H9 (cell line): ENCODE measurements at regions not wholly inside any gene's neighbourhood (a gene's known extent, or its start where the extent isn't known, plus 50 kb on each side); places are given as distances from the start of the nearest gene placed in this dataset.

Experiments used
- DNase-seq: peaks from one replicate; pipeline ENCODE4 v3.0.0-alpha.2; 2017
- H2AFZ ChIP-seq: one replicate; pipeline ENCODE4 v1.6.1; 2013; ENCODE audit warnings: mild to moderate bottlenecking, low read length, control low read depth, moderate library complexity
- H2AK5ac ChIP-seq: 2 replicates; pipeline ENCODE4 v1.6.1; 2013; ENCODE audit warnings: low read length, control low read depth, mixed read lengths; ENCODE audit not compliant: insufficient read length
- H2BK120ac ChIP-seq: one replicate; pipeline ENCODE4 v1.6.1; 2013; ENCODE audit warnings: low read depth, mild to moderate bottlenecking, low read length, control low read depth, inconsistent platforms; ENCODE audit not compliant: poor library complexity, severe bottlenecking
- H2BK12ac ChIP-seq: 2 replicates; pipeline ENCODE4 v1.6.1; 2013; ENCODE audit warnings: low read length, control low read depth, mixed read lengths, low read depth; ENCODE audit not compliant: insufficient read length
- H2BK15ac ChIP-seq: 2 replicates; pipeline ENCODE4 v1.6.1; 2013; ENCODE audit warnings: low read depth, low read length, control low read depth
- H2BK20ac ChIP-seq: one replicate; pipeline ENCODE4 v1.6.1; 2013; ENCODE audit warnings: low read depth, mild to moderate bottlenecking, low read length, control low read depth, inconsistent platforms; ENCODE audit not compliant: poor library complexity, severe bottlenecking
- H2BK5ac ChIP-seq: 2 replicates; pipeline ENCODE4 v1.6.1; 2013; ENCODE audit warnings: low read length, control low read depth, mixed read lengths; ENCODE audit not compliant: insufficient read length
- H3K14ac ChIP-seq: 2 replicates; pipeline ENCODE4 v1.6.1; 2013; ENCODE audit warnings: low read length, control low read depth; ENCODE audit not compliant: insufficient read depth
- H3K18ac ChIP-seq: 2 replicates; pipeline ENCODE4 v1.6.1; 2013; ENCODE audit warnings: low read depth, mild to moderate bottlenecking, mixed read lengths, low read length, control low read depth; ENCODE audit not compliant: insufficient read length
- H3K23ac ChIP-seq: 2 replicates; pipeline ENCODE4 v1.6.1; 2013; ENCODE audit warnings: low read length, control low read depth, mixed read lengths, low read depth; ENCODE audit not compliant: insufficient read length
- H3K23me2 ChIP-seq: 2 replicates; pipeline ENCODE4 v1.6.1; 2013; ENCODE audit warnings: low read depth, mild to moderate bottlenecking, mixed read lengths, low read length, control low read depth; ENCODE audit not compliant: insufficient read length, poor library complexity, severe bottlenecking
- H3K27ac ChIP-seq: 2 replicates; pipeline ENCODE4 v1.5.1; 2013; ENCODE audit warnings: low read length, control low read depth, mixed read lengths, low read depth; ENCODE audit not compliant: insufficient read length
- H3K27me3 ChIP-seq: 2 replicates; pipeline ENCODE4 v1.6.1; 2013; ENCODE audit warnings: low read length, control low read depth, inconsistent platforms; ENCODE audit not compliant: insufficient read depth
- H3K4ac ChIP-seq: 2 replicates; pipeline ENCODE4 v1.6.1; 2013; ENCODE audit warnings: low read depth, mild to moderate bottlenecking, control low read depth, inconsistent platforms, low read length, moderate library complexity
- H3K4me1 ChIP-seq: 2 replicates; pipeline ENCODE4 v1.6.1; 2013; ENCODE audit warnings: low read length, control low read depth, inconsistent platforms; ENCODE audit not compliant: insufficient read depth
- H3K4me2 ChIP-seq: 2 replicates; pipeline ENCODE4 v1.6.1; 2013; ENCODE audit warnings: low read length, control low read depth, mixed read lengths; ENCODE audit not compliant: insufficient read length, insufficient read depth
- H3K56ac ChIP-seq: 2 replicates; pipeline ENCODE4 v1.6.1; 2013; ENCODE audit warnings: low read depth, mild to moderate bottlenecking, mixed read lengths, low read length, control low read depth; ENCODE audit not compliant: insufficient read length
- H3K79me1 ChIP-seq: 2 replicates; pipeline ENCODE4 v1.6.1; 2013; ENCODE audit warnings: low read depth, mild to moderate bottlenecking, moderate library complexity, low read length, control low read depth, inconsistent platforms; ENCODE audit not compliant: insufficient read depth, poor library complexity, severe bottlenecking
- H3K79me2 ChIP-seq: 2 replicates; pipeline ENCODE4 v1.6.1; 2013; ENCODE audit warnings: low read length, control low read depth, inconsistent platforms; ENCODE audit not compliant: insufficient read depth
- H3K9ac ChIP-seq: 2 replicates; pipeline ENCODE4 v1.6.1; 2013; ENCODE audit warnings: low read length, control low read depth, mixed read lengths; ENCODE audit not compliant: insufficient read length; ENCODE audit errors: extremely low read depth
- H3K9me3 ChIP-seq: one replicate; pipeline ENCODE4 v1.6.1; 2013; ENCODE audit warnings: low read depth, low read length, inconsistent platforms; ENCODE audit not compliant: control insufficient read depth
- H3T11ph ChIP-seq: one replicate; pipeline ENCODE4 v1.6.1; 2013; ENCODE audit warnings: mild to moderate bottlenecking, low read length, control low read depth, inconsistent platforms
- H4K20me1 ChIP-seq: one replicate; pipeline ENCODE4 v1.6.1; 2013; ENCODE audit not compliant: control insufficient read depth, insufficient read length, insufficient read depth
- H4K5ac ChIP-seq: 2 replicates; pipeline ENCODE4 v1.6.1; 2013; ENCODE audit warnings: low read depth, mild to moderate bottlenecking, mixed read lengths, low read length, control low read depth; ENCODE audit not compliant: insufficient read length
- H4K8ac ChIP-seq: replicated peaks from 2 replicates; pipeline ENCODE4 v1.6.1; 2013; ENCODE audit warnings: low read length, control low read depth, mixed read lengths, low read depth; ENCODE audit not compliant: insufficient read length
- H4K91ac ChIP-seq: 2 replicates; pipeline ENCODE4 v1.6.1; 2013; ENCODE audit warnings: low read depth, mild to moderate bottlenecking, moderate library complexity, mixed read lengths, low read length, control low read depth; ENCODE audit not compliant: insufficient read length
- H3K27ac Mint-ChIP-seq, 3 experiments: 2 replicates in 2 of 3; 3 replicates in 1 of 3; pipeline ENCODE4 v1.8.0; 2020 to 2021; ENCODE audit warnings: mixed read lengths in 3 of 3, mild to moderate bottlenecking in 1 of 3, moderate library complexity in 1 of 3
- H3K27me3 Mint-ChIP-seq: 2 replicates; pipeline ENCODE4 v1.8.0; 2021; ENCODE audit warnings: low read depth, mild to moderate bottlenecking, moderate library complexity, mixed read lengths
- H3K36me3 Mint-ChIP-seq, 3 experiments: 2 replicates in 2 of 3; 3 replicates in 1 of 3; pipeline ENCODE4 v1.8.0; 2020 to 2021; ENCODE audit warnings: low read depth in 3 of 3, mixed read lengths in 3 of 3; ENCODE audit not compliant: insufficient read depth in 1 of 3
- H3K4me1 Mint-ChIP-seq, 2 experiments: 2 replicates each; pipeline ENCODE4 v1.8.0; 2020; ENCODE audit warnings: mixed read lengths in 2 of 2
- H3K4me3 Mint-ChIP-seq, 2 experiments: 2 replicates in 1 of 2; 3 replicates in 1 of 2; pipeline ENCODE4 v1.8.0; 2020 to 2021; ENCODE audit warnings: mild to moderate bottlenecking in 2 of 2, mixed read lengths in 2 of 2, moderate library complexity in 1 of 2
- H3K9me3 Mint-ChIP-seq, 2 experiments: 2 replicates in 1 of 2; 3 replicates in 1 of 2; pipeline ENCODE4 v1.8.0; 2020; ENCODE audit warnings: mild to moderate bottlenecking in 2 of 2, mixed read lengths in 2 of 2, moderate library complexity in 1 of 2
- CTCF ChIP-seq: fragments of 200-600 bp; sonication (generic); conservative IDR thresholded peaks from 3 replicates; pipeline ENCODE4 v1.8.0; 2021; ENCODE audit warnings: antibody characterized with exemption, mild to moderate bottlenecking
- WGBS: extraction: QIAGEN DNeasy Blood & Tissue Kit; methylation state at CpG from one replicate; pipeline ENCODE4 v1.1.7; 2013; ENCODE audit warnings: missing lambda C conversion rate, low lambda C conversion rate, mixed read lengths; ENCODE audit not compliant: insufficient read length; ENCODE audit errors: extremely low coverage; 5-methylcytosine and 5-hydroxymethylcytosine counted together

DNA sequence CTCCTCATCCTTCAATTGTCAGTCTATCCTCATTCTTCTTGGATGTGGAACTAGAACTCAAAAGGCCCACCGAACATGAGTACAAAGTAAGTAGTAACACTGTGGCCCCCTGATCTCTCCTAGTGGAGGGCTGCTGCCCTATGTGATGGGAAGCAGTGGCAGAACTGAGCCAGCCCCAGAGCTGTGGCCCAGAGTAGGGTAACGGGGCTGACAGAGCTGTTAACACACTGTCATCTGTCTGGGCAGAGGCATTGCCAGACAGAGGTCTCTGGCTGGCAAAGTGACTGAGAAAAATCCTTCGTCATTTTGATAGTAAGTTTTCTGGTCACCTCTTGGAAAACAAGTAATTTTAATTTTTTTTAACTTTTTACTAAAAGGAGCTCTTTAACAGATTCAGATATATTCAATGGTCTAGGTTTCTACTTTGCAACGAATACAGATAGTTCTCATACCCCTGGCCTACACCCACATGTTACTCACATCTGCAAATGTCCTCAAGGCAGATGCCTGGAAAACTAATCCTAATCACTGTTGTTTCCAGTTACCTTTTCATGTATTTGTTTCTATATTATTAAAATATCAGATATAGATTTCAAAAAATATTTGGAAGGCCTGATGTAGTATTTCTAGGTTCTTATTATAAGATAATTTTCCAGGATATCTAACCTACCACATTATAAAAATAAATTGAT, 588.7 kb downstream of the CPS1 start:
- TF ChIP-seq CTCF, result no peak
- Histone ChIP-seq H3K23ac (no peak overlapping the region), H2BK12ac (no peak overlapping the region), H4K8ac (no peak overlapping the region), H3K79me2 (no peaks in the 10 kb centered on the region), H3K56ac (no peak overlapping the region), H4K5ac (no peak overlapping the region), H3K27me3 (no peaks in the 10 kb centered on the region), H3K23me2 (no peaks in the 10 kb centered on the region), H2AFZ (no peak overlapping the region), H2AK5ac (no peak overlapping the region), H4K91ac (no peak overlapping the region), H3K9ac (no peak overlapping the region), H3K27ac (no peak overlapping the region), H2BK15ac (no peak overlapping the region), H3K14ac (no peak overlapping the region), H3K4ac (no peak overlapping the region), H3K9me3 (no peaks in the 10 kb centered on the region), H3T11ph (no peak overlapping the region), H3K79me1 (no peaks in the 10 kb centered on the region), H3K18ac (no peak overlapping the region), H4K20me1 (no peaks in the 10 kb centered on the region), H3K4me1 (no peaks in the 10 kb centered on the region), H3K4me2 (no peak overlapping the region), H2BK20ac (no peak overlapping the region), H2BK120ac (no peak overlapping the region), H2BK5ac (no peak overlapping the region)
- H3K4me3 Mint-ChIP-seq, result no peak overlapping the region
- no peaks in the 10 kb centered on the region for H3K27me3 Mint-ChIP-seq
- no peaks in the 10 kb centered on the region for H3K36me3 Mint-ChIP-seq
- peaks cover 6% of the 10 kb centered on the region in 2 experiments; a peak in 3 of 4 replicates for H3K4me1 Mint-ChIP-seq
- H3K9me3 Mint-ChIP-seq, result no peaks in the 10 kb centered on the region
- no CpG with 5 or more reads among the region's 4 CpGs for WGBS
- no peak overlapping the region for H3K27ac Mint-ChIP-seq
- no peak for DNase-seq
